HG03439 (cell line): ENCODE measurements at regions not wholly inside any gene's neighbourhood (a gene's known extent, or its start where the extent isn't known, plus 50 kb on each side); places are given as distances from the start of the nearest gene placed in this dataset.
"Not testable (repeated sequence)": the region's sequence is repeated elsewhere in the genome, so short reads cannot be mapped to it uniquely, and the experiment has no call there.

Source experiments
- ATAC-seq: cut with Tn5 transposase; IDR thresholded peaks from one replicate; pipeline ENCODE4 v1.9.1; 2021; ENCODE audit warnings: mild to moderate bottlenecking, moderate library complexity; ENCODE audit not compliant: unreplicated experiment

DNA sequence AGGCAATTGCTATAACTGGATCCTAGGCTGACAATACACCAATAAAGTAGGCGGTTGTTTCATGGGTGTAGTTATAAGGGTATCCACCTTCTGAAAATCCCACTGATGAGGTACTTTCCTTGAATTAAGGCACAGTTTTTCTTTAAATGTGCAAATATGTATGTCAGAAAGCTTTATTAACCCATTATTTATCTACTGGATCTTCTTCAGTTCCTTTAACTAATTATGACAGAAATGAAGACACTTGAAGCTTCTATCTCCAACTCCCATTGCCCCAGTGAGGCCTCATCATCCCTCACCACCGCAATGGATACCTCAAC lies 159.6 kb upstream of the KLF3 start:
- ATAC-seq, result no peak

DNA sequence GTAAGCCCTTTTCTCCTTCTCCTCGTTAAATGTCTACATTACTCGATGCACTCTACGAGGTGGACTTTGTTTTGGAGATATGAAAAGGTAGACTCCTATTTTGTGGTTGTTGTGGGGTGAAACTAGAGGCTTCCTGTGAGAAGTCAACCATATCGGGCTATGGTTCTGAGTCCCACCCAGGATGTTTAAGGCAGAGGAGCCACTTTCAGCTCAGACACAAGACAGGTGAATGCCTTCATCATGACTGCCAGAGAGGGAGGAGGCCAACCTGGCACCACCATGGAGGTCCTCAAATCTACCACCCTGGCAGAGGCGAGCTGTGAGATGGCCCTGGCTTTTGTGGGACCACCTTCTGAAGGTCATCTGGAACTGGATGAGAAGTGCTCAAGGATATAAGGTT lies 154.4 kb upstream of the KLF3 start:
- no peak for ATAC-seq

DNA sequence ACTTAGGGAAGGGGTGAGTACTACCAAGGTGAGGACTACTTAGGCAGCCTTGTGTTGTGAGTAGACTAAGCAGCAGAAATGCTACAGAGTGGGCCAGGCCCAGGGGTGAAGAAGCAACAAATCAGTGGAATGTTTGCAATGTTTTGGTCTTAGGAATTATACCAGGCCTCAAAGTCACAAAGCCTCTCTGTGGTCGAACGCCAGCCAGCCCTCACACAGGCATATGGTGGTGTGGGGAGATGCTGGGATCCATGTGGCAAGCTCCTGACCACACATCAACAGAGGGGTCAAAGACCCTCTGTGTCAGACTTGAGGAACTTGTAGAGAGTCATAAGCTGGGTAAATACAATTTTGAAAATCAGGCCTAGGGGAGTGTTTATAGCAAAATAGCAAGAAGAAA lies 153.8 kb upstream of the KLF3 start:
- ATAC-seq, result no peak

DNA sequence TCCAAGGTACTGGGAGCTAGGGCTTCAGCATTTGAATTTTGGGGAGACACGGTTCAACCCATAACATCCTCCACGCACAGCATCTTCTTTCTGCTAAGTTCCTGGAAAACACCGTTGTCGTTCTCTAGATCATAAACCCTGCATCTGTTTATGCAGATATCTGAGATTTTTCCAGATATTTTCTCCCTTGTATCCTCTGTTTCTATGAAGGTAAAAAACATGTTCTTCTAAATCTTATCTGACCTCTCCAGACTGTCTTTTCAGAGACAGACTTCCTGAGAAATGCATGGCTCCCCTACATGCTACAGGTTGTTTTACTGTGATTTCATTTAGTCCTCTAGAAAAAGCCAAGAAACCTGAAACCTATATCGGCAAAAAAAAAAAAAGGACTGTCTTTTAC lies 152.3 kb upstream of the KLF3 start:
- ATAC-seq, result no peak

DNA sequence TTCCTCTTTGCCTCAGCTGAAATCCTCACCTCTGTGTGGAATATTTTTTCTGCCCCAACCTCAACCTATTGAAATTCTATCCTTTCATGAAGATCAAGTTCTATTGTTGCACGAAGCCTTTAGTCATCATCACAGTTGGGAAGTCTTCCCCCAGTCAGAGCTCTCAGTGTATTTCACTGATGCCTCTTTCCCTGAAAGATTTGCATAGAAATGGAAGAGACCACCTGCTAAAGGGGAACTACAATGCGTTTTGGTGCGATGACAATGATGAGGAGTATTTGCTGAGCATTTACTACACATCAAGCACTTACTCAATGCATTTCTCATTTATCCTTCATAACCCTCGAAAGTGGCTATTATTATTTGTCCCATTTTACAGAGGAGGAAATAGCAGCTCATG lies 151.2 kb upstream of the KLF3 start:
- ATAC-seq, result no peak

DNA sequence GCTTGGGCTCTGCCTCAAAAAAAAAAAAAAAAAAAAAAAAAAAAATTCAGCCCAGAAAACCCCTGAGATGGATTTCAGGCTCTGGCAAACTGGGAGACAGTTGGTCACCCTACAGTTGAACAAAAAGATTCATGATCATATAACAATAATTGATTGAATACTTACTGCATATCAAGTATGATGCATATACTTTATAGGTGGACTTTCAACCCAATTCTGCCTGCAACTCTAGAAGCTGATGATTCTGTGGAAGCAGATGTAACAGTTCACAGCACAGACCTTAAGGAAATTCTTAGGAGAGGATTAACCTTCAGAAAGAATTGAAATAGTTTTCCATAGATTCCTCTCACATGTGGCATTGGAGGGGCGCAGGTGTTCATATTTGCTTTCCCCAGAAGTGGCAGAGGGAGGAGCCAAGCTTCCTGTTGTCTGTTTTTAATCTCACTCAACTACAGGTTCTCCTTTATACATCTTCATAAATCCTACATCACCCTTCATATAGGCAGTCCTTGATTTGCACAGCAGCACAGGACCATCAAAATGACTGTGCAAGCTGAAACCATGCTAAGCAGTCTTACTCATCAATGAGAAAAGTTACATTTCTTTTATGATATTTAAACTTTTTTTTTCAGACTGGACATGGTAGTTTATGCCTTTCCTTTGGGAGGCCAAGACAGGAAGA lies 149.4 kb upstream of the KLF3 start:
- ATAC-seq, result no peak

DNA sequence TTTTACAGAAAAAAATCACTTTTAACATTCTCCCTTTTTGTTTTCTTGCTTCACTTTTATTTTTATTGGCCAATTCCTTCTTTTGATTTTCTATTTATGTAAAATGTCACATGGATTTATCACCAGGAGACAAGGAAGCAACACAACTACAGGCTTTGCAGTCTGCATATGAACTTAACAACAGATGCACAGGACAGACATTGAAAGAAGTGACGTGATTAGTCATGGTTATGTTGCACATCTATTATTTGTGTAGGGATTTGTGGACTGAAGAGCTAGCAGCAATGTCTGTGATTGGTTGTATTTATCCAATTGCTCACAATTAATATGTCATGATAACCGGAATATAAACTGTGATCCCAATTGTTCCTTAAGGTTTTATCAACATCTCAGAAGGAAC lies 147.8 kb upstream of the KLF3 start:
- ATAC-seq, result no peak

DNA sequence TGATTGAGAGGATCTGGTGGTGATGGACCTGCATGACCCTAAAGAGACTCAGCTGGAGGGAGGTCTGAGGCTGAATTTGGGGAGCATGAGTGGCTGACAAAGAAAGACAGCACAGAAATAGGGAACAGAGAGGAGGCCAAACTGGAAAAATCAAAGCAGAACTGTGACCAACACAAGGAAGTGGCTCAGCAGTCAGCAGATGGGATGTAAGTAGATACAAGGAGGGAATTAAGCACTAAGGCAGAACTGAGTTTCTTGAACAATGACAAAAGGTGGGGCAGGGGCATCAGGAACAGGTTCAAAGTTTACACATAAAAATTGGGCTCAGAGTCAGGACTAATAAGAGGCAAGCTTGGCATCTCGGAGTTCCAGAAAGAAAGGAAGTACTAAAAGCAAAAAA lies 144.3 kb upstream of the KLF3 start:
- ATAC-seq, result no peak

DNA sequence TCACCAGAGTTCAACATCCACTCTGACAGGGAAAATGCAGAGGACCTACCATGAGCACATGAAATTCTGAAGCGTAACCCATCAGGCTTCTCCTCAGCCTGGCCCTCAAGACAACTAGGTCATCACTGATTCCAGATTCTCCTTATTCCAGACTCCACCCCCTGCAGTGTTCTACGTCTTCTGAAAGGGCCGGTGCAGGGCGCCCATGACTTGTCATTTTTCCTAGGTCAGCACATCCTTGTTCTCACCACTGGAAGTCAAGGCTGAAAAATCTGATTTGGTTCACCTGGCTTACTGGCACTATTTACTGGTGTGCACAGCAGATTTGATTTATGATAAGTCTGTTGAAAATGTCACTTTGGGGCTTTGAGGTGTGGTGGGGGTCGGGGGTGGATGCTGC lies 140.9 kb upstream of the KLF3 start:
- no peak for ATAC-seq

DNA sequence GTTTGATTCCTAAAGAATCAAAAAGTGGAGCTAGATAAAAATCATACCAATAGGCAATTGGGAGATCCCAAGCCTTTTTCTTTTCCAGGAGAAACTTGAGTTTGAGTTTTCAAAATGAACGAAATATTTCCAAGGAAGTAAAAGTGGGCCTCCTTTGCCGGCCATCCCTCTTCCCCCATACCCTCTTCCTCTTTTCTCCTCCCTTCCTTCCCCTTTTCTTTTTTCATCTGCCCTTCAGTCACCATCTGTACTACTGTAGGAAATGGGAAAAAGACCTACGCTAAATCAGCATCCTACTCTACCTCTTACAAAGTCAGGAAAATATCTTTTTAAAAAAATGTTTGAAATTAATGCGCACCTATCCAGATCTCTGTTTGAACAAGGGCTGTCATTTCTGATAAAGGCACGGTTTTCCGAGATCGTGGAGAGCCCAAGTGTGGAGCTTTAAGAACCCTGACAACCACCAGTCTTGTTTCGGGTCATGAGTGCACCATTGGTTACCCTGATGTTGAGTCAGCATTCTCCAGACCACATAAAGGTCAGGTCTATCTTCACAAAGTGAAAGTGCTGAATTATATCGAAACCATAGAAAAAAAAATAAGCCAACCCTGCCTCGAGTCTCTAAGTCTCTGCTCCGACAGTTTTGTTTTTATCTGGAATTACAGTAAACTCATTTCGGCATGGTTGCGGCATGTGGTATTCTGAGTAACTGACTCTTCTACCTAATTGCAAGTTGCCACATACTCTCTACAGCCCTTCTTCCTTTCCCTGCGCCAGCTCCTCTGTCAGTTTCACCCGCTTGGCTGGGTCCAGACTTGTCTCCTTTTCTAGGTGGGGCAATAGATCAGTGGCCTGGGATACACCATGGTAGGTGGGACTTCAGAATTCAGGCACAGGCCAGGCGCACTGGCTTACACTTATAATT lies 140.2 kb upstream of the KLF3 start:
- peak; percentile 98 for ATAC-seq

DNA sequence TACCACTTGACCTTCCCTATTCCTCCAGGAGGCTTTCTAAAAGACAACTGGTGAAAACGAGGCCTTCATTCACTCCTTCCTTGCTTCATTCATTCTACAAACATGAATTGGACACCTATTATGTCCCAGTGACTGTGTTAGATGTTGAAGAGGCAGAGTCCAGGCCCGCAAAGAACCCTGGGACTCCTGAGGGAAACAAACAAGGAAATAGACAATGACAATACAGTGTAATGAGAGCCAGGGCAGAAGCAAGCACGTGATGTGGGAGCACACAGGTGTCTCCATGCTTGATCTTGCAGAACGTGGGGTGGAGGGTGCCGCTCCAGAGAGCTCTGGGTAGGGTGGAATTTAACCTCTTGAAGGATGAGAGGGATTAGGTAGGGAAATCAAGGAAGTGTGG lies 137.6 kb upstream of the KLF3 start:
- no peak for ATAC-seq

DNA sequence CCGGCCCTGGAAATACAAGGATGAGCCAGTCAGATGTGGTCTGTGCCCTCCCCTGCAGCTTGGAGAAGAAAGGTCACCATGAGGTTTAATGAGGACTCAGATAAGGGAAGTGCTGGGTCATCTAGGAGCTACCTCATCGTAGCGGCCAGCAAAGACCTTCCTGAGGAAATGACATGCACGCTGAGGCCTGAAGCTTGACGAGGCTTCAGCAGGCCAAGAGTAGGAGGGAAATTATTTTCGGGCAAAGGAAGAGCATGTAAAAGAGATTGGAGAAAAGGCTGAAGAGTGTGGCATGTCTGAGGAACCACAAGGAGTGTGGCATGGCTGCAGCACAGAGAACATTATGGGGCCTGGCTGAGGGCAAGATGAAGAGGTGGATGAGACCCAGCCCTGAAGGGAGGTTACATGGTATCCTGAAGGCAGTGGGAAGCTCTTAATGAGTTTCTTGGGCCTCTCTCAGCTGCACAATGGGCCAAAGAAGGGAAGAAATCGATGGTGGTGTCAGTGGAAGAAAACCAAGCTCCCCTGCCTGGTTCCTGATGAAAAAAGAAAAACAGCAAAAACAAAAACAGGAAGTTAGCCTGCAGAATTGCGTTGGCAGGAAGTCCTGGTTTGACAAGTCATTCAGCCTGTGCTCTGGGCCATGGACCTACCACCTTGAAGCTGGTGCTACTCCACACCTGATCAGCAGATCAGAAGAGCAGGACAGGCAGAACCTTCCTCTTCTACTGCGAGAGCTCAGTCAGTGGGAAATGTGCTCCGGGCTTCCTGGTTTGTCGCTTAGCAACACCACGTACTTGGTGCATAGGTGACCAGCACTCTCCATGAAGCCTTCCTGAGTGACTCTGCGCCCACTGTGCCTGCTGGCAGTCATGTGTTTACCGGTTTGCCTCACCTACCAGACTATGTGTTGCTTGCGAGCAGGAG lies 134.5 kb upstream of the KLF3 start:
- peak; percentile 57 for ATAC-seq

DNA sequence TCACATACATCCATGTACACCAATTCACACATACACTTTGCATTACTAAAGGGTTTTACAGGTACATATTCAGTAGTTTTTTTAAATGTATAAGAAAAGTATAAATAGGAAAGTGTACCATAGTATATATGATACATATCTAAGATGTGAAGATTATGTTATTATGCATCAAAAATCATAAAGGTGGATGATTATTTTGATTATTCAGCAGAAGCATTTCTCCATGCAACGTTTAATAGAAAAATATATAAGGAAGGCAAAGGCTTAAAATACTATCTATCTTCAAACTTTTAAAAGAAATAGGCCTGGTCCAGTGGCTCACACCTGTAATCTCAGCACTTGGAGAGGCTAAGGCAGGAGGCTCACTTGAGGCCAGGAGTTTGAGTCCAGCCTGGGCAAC lies 133.5 kb upstream of the KLF3 start:
- no peak for ATAC-seq

DNA sequence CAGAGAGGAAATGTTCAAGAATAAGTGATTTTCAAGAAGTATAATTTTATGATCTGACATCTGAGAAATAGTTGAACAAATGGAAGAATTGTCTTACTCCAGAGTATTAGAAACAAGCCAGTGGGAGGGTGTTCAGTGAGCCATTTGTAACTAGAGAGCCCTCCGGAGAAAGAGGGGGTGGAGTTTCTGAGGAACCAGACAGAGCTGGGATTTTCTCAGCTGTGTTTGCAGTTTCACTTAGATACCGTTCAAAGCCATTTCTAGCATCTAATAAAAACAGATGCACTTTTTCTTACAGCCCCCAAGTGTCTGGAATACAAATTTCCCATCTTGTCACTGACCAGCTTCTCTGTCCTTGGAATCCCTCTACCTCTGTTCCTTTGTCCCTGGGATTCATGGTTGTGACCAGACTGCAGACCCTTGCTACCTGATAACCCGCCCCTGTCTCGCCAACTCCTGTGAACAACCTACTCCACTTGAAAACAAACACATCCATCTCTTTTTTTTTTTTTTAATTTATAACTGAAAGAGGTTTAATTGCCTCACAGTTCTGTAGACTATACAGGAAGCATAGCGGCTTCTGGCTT lies 132.8 kb upstream of the KLF3 start:
- ATAC-seq, result no peak

DNA sequence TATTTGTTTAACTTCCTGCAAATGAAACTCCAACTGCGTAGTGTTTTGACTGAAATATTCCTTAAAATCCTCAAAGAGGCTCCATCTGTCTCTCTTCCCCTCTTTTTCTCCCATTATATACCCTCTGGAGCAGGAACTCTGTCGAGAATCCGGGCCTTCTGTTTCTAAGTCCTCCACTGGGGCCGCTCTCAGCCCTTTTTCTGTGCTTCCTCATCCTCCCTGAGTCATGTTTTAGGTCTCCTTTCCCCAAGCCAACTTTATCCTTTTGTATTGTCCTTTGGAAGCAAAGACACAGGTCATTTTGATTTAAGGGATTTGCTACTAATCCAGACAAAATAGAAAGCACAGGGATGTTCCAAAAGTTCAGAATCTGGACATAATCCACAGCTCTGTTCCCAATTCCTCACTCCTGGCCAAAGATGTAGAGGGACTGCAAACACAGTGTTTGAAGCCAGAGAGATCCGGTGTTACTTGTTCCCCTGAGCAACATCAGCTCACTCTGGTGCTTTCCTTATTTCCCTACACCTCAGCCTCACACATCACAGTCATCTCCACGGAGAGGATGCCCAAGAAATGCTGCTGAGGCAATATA lies 131.0 kb upstream of the KLF3 start:
- no peak for ATAC-seq

DNA sequence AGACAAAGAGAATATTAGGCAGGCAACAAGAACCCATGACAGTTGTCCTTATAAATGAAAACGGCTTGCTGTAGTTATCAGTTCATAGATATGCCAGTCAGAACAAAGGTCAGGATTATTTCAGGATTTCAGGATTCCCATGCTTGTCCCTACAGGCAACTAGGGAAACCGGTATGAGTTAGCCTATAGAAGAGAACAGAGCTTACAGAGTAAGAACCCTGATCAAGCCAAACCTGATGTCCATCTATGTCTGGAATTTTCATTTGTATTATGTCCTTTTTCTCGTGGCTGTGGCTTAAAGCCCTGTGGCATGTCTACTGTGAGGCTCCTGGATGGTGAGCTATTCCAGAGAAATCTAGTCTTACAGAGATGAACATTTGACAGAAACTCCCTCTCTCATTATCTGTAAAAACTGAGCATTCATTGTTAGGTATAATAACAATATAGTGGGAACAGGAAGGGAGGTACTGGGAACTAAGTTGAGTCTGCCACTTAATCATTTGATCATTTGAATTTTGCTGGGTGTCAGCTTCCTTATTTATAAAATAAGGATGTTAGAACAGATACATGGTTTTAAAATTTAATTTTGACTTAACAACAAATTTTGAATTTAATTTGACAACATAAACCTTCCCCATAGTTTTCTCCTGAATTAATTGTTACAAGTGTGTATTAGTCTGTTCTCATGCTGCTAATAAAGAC lies 129.5 kb upstream of the KLF3 start:
- no peak for ATAC-seq

DNA sequence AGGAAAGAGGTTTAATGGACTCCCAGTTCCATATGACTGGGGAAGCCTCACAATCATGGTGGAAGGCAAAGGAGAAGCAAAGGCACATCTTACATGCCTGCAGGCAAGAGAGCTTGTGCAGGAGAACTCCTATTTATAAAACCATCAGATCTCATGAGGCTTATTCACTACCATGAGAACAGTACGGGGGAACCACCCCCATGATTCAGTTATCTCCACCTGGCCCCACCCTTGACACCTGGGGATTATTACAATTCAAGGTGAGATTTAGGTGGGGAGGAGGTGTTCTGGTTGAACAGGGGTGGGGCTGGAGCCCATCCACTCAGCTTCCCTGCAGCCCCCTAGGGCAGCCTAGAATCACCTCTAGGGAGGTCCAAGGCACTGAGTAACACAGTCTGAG lies 128.9 kb upstream of the KLF3 start:
- not testable (repeated sequence) for ATAC-seq

DNA sequence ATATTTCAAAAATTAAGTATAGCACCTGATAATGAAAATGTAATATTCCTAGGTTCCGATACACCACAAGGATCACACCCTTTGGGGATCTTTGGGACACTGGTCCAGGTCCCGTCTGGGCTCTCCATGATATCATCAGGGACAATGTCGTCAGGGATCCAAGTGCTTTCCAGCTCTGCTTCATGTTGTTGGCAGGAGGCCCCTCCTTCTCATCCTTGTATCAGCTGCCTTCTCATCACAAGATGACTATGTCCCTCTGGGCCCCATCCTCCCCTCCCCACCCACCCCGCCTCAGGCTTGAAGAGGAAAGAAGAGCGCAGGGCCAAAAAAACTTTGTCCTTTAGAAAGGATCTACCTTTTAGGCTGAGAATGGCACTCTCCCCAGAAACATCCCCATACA lies 128.3 kb upstream of the KLF3 start:
- ATAC-seq, result no peak

DNA sequence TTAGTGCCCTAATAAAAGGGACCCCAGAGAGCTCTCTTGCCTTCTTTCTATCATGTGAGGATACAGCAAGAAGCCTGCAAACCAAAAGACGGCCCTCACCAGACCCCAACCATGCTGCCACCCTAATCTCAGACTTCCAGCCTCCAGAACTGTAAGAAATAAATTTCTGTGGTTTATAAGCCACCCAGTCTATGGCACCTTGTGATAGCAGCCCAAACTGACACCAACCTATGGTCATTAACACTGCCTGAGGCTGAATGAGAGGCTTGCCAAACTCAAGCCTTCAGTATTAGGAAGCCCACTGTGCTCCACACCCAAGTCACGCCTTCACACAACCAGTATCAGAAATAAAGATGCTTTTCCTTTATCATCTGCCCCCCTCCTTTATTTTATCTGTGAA lies 127.3 kb upstream of the KLF3 start:
- ATAC-seq, result no peak

DNA sequence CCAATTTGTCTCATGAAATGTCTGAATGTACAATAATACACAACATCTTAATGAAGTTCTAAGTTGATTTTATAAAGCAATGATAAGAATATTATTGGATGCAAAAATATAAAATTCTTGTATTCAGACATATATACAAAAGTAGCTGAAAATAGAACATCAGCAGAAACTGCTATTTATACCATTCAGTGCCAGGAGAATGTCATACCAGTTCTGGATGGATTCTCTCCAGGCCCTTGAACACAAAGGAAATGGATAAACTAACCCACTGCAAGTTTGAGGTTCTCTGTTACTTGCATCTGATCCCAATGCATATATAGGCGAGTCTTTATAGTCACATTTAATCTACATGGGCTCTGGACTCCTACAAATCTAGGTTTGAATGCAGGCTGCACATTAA lies 126.3 kb upstream of the KLF3 start:
- ATAC-seq, result no peak
